PFSK-1 (cell line): ENCODE measurements at regions not wholly inside any gene's neighbourhood (a gene's known extent, or its start where the extent isn't known, plus 50 kb on each side); places are given as distances from the start of the nearest gene placed in this dataset.

Experiments
- FOXP2 ChIP-seq: optimal IDR thresholded peaks from 2 replicates; pipeline ENCODE3; 2011; ENCODE audit warnings: borderline replicate concordance, control low read depth, inconsistent platforms; ENCODE audit not compliant: insufficient read depth; ENCODE audit errors: extremely low read length, extremely low read depth
- POLR2AphosphoS5 ChIP-seq: IDR thresholded peaks from 2 replicates; pipeline ENCODE4 v1.6.1; 2012; ENCODE audit warnings: low read depth, mild to moderate bottlenecking, control low read depth, low read length, moderate library complexity
- REST ChIP-seq, 2 experiments: IDR thresholded peaks; 2 replicates each; pipeline versions ENCODE4 v1.6.1 to v1.8.0; 2011 to 2012; ENCODE audit warnings: low read depth in 2 of 2, low read length in 2 of 2, control low read depth in 1 of 2, inconsistent platforms in 1 of 2, mild to moderate bottlenecking in 1 of 2, moderate library complexity in 1 of 2; ENCODE audit not compliant: insufficient read depth in 1 of 2
- SIN3A ChIP-seq: IDR thresholded peaks from 2 replicates; pipeline ENCODE4 v1.6.1; 2012; ENCODE audit warnings: mild to moderate bottlenecking, low read length, moderate library complexity, borderline replicate concordance; ENCODE audit not compliant: insufficient read depth
- TAF1 ChIP-seq: IDR thresholded peaks from 2 replicates; pipeline ENCODE4 v1.6.1; 2012; ENCODE audit warnings: low read length, control low read depth, borderline replicate concordance; ENCODE audit not compliant: insufficient read depth

- no peak for TF ChIP-seq REST (IDR thresholded peaks at IDR 0.05; ENCODE audit: insufficient read depth in 1 of 2, low read depth in 2 of 2, low read length in 2 of 2)
- TF ChIP-seq FOXP2: no peak
- no peak for TF ChIP-seq SIN3A
- TF ChIP-seq POLR2AphosphoS5: no peak
- no peak for TF ChIP-seq TAF1
These were observed 291.9 kb upstream of the VCX3A start for GRCh38 chrX:6826856-6827255.

DNA sequence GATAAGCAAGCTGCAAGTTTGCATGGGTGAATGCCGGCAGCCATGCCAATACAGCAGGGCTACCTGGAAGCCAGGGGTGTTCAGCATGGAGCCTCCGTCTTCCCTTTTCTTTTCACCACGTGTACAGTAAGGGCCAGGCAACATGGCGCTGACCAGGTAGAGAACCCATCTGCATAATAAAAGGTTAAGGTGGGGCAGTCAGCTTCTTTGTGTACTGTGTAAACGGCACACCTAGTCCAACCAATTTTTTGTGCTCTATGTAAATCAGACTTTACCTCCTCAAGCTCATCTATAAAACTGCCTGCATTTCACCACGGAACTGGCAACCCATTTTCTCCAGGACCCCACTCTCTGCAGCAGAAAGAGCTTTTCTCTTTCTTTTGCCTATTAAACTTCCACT lies 286.8 kb upstream of the VCX3A start:
- TF ChIP-seq FOXP2 (no peak), TAF1 (no peak), REST (IDR thresholded peaks at IDR 0.05; ENCODE audit: insufficient read depth in 1 of 2, low read depth in 2 of 2, low read length in 2 of 2) (no peak), POLR2AphosphoS5 (no peak), SIN3A (no peak)

DNA sequence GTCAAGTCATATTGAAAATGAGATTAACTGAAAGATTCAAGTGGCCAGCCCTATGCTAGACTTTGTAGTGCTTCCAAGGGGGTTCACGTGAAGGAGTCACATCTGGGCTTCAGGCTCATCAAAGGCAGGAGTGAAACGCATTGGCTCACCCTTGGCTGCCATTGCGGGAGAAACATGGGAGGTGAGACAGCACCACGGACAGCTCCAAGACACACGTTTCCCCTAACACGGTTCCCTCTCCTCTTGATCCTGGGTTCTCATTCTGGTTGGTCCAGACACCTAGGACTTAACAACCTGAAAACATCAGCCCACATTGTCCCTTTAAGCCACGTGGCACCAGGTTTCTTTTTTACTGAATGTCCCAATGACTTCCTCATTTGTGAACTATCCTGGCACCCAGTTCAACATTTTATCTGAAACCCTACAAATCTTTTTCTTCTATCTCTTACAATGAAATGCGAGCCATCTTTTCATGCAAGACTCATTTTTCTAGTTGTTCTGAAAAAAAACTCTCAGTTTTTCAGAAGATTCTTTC lies 279.0 kb upstream of the VCX3A start:
- TF ChIP-seq REST (IDR thresholded peaks at IDR 0.05; ENCODE audit: insufficient read depth in 1 of 2, low read depth in 2 of 2, low read length in 2 of 2) (peak; percentile 64 to 87; a peak in 3 of 4 replicates), SIN3A (no peak)

DNA sequence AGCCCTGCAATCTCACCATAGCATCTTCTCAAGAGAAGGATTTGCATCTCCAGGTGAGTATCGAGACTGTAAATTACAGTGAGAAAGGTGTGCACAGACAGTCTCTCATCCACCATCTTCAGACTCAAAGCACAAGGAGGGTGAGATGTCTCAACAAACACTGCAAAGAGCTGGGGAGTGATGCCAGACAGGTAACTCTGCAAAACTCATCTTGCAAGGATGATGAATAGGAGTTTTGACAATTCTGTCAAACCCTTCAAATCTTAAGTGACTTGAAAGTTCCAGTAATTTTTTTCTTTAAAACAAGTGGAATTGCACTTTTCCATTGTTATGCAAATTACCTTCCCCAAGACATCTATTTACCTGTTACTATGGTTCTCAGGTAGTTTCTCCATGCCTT lies 277.2 kb upstream of the VCX3A start:
- no peak for TF ChIP-seq POLR2AphosphoS5
- TF ChIP-seq SIN3A: no peak
- no peak for TF ChIP-seq TAF1
- no peak for TF ChIP-seq REST (IDR thresholded peaks at IDR 0.05; ENCODE audit: insufficient read depth in 1 of 2, low read depth in 2 of 2, low read length in 2 of 2)
- TF ChIP-seq FOXP2: no peak

- no peak for TF ChIP-seq POLR2AphosphoS5
- TF ChIP-seq REST (IDR thresholded peaks at IDR 0.05; ENCODE audit: insufficient read depth in 1 of 2, low read depth in 2 of 2, low read length in 2 of 2): no peak
- TF ChIP-seq TAF1: no peak
- TF ChIP-seq SIN3A: no peak
- TF ChIP-seq FOXP2: no peak
These were observed 275.9 kb upstream of the VCX3A start for GRCh38 chrX:6810776-6811175.
